Tibial nerve (tissue), 3 donors: ENCODE measurements at regions not wholly inside any gene's neighbourhood (a gene's known extent, or its start where the extent isn't known, plus 50 kb on each side); places are given as distances from the start of the nearest gene placed in this dataset.

Experiments used
- CTCF ChIP-seq, 5 experiments: fragments of 200-600 bp in 3 of 5; fragments of 450-650 bp in 2 of 5; sonication (generic) in 3 of 5; IDR thresholded peaks; one replicate each; pipeline ENCODE4 v1.5.1; 2016 to 2019; ENCODE audit warnings: antibody characterized with exemption in 5 of 5, mild to moderate bottlenecking in 3 of 5, moderate library complexity in 2 of 5
- POLR2A ChIP-seq, 2 donors: fragments of 450-650 bp; IDR thresholded peaks; one replicate each; pipeline ENCODE4 v1.6.1; 2017; ENCODE audit warnings: antibody characterized with exemption in 2 of 2, mild to moderate bottlenecking in 2 of 2, moderate library complexity in 2 of 2

DNA sequence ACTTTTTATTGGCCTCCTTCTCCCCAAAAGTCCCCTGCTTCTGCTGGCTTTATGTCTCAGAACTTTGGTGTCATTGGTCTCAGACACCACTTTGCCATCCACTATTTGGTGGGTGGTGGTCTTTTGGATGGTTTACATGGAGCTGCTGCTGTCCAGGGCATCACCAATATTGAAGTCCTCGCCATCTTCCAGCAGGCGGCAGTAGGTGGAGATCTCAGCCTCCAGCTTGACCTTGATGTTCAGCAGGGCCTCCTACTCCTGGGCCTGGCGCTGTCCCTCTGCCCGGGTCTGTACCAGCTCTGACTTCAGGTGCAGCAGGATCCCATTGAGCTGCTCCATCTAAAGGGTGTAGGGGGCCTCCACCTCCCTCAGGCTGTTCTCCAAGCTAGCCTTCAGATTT, 148.4 kb upstream of the FOXA2 start:
- TF ChIP-seq POLR2A (IDR thresholded peaks at IDR 0.05) (no peak), CTCF (IDR thresholded peaks at IDR 0.05) (no peak)
